Activated CD8-positive, alpha-beta memory T cell treated with anti-CD3 and anti-CD28 coated beads, Interleukin-2, amount 50 U/mL, for 24 hours (primary cell): ENCODE measurements at regions not wholly inside any gene's neighbourhood (a gene's known extent, or its start where the extent isn't known, plus 50 kb on each side); places are given as distances from the start of the nearest gene placed in this dataset.

Experiments
- DNase-seq: peaks from one replicate; pipeline ENCODE4 v3.0.0-alpha.2; 2020; ENCODE audit errors: extremely low read depth

- no peak for DNase-seq
Measured at GRCh38 chr21:36555199-36555800, 75.4 kb upstream of the CLDN14 start.

DNA sequence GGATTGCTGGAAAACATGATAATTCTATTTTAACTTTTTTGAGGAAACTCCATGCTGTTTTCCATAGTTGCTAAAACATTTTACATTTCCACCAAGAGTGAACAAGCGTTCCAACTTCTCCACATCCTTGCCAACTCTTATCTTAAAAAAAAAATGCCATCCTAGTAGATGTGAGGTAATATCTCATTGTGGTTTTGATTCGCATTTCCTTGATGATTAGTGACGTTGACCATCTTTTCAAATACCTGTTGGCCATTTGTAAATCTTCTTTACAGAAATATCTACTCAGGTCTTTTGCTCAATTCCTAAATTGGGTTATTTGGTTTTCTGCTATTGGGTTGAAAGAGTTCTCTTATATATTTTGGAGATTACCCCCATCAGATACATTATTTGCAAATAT lies 77.4 kb upstream of the CLDN14 start:
- DNase-seq, result no peak

- DNase-seq, result no peak
Measured at GRCh38 chr21:36560933-36561575, 81.1 kb upstream of the CLDN14 start.

DNA sequence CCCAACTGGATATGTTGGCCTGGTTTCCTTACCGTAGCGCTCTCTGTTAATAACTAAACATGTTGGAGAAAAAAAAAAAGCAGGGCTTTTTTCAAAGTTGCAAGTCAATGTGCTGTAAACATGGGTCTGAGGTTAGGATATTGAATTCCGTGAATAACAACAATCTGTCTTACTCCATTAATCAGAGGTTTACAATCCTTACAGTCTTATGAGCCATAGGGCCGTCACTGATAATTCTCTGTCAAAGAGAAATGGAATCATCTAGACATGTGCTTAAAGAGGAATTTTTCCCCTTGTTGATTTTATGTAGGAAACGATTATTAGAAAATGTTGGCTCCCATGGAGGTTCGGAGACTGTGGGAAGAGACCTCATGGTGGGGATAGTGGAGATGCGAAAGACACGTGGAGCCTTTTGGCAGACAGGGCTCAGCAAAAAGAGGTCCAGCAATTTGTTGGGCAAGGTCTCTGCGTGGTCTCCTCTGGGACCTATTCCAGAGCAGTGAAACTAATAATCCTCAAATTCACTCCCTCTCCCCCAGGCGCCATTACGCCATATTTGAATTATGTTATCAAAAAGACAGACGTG lies 83.5 kb upstream of the CLDN14 start:
- no peak for DNase-seq

- no peak for DNase-seq
Measured at GRCh38 chr21:36564647-36565046, 84.7 kb upstream of the CLDN14 start.

DNA sequence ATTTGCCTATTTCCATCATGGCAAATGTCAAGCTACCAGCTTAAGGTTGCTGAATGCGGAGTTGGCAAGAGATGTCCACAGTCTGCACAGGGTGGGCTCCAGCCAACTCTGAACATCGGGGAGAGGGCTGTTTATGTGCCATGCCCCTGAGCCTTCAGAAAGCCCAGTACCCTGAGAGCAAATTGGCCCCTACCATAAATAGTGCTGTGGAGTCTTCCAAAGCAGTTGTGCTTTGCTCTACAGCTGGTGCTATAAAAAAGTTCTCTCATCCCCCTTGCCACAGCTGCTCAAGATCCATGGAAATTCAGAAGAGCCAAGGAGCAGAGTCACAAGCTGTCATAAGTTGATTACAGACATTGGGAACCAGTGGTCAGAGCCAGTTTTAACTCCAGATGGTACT lies 85.6 kb upstream of the CLDN14 start:
- no peak for DNase-seq

GRCh38 chr21:36566644-36567043 lies 86.7 kb upstream of the CLDN14 start:
- DNase-seq, result no peak

DNA sequence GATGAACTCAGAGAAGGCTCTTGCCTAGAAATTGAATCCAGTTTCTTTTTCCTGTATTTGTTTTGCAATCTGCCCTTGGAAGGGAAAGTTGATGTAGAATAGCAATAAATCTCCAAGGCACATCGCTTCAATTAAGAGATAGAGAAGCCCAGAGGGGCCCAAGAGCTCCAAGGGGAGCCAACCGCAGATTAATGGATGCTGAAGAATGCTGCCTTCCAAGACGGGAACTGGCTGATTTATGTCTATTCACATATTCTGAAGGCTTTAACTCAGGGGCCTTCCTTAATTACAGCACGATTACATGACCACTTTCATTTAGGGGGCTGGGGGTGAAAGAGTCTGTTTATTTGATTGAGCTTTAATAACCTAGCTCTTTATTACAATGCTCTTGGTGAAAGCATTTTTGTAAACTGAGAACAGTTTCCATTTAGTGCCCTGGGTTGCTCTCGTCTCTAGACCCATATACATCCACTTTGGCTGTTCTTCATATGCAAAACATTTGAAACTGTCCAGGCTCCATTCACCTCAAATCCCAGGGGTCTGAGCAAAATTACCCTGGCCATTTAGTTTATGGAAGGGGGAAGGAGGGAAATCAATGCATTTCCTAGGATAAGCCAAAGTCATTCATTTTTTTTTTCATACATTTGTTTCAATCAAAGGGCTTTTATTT lies 87.4 kb upstream of the CLDN14 start:
- no peak for DNase-seq

- DNase-seq, result no peak
Measured at GRCh38 chr21:36569511-36569910, 89.6 kb upstream of the CLDN14 start.

- DNase-seq, result no peak
Measured at GRCh38 chr21:36571556-36571955, 91.6 kb upstream of the CLDN14 start.

DNA sequence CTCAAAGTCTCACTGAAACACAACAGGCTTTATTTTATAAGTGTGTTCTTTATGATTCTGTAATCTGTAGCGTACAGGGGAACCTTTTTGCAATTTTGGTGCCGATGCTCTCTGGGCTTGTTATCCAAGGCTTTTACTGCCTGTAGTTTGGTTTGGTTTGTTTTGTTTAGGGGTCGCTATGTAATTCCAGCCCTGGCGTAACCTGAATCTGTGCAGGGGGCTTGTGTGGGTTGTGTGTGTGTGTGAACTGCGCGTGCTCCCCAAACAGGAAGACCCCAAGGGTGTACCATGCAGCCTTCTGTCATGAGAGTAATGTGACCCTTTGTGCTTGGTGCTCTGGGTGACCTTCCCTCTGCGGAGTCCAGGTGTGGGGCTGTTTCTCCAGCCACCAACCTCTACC lies 92.1 kb upstream of the CLDN14 start:
- no peak for DNase-seq

DNA sequence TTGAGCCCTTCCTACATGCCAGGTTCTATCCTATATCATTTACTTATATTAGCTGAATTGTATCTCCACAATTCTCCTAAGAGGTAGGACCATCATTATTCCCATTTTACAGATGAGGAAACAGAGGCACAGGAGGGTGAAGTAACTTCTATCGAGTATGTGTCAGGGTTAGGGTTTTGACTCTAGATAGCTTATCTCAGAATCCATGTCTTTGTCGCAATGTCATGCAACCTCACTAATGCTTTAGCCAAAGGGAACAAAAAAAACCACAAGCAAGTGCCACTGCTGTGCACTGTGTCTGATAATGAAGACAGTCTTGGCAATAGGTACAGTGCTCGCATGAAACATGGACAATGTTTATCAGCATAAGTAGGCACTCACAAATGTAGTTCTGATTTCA lies 95.4 kb upstream of the CLDN14 start:
- DNase-seq, result no peak

DNA sequence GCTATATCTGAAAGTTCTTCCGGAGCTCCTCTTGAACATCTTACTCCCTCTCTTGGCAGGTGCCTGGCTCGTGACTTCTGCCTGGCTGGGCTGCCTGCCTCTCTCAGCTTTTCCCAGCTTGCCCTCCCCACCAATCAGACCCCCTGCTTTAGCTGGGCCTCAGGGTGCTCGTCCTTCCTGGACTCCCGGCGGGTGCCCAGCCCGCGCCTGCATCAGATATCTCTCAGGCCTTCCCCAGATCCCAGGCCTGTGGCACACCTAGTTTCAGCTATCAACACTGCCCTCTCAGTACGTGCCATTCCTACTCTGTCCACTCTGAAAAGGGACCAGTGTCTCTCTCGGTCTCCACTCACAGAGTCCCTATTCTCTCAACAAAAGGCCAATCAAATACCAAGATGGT lies 96.5 kb upstream of the CLDN14 start:
- DNase-seq, result no peak

GRCh38 chr21:36579898-36580297 lies 100.0 kb upstream of the CLDN14 start:
- DNase-seq, result no peak

DNA sequence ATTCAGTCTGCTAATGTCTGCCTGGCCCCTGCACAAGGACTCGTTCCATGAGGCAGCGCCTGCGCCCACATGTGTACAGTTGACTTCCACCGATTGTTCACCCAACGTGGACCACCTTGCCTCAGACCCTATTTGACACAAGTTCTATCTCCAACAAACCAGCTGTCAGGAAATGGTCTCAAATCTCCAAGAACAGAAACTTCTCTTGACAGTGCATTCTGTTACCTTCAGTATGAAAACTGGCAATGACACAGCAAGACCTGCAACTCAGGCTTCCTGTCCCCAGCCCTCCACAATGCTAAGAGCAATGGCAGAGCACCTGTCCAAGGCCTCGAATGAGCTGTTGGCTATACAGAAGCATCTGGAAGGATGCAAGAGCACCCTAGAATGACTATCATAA lies 102.3 kb upstream of the CLDN14 start:
- DNase-seq, result no peak

DNA sequence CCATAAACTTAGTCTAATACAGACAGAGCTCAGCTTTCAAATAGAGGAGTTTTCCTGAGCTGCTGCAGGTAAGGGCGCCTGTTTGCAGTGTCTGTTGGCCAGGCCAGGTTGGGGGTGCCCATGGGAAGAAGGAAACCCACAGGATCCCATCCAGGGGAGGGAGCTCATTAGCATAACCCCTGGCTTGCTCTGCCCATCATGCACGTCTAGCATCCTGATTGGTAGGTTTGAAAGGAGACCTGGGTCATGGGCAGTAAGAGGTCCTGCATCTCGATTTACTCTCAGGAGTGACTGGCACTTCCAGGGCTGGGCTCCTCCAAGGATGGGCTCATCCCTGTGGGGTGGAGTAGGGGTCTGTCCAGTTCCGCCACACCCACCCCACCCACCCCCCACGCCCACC lies 103.7 kb upstream of the CLDN14 start:
- no peak for DNase-seq

DNA sequence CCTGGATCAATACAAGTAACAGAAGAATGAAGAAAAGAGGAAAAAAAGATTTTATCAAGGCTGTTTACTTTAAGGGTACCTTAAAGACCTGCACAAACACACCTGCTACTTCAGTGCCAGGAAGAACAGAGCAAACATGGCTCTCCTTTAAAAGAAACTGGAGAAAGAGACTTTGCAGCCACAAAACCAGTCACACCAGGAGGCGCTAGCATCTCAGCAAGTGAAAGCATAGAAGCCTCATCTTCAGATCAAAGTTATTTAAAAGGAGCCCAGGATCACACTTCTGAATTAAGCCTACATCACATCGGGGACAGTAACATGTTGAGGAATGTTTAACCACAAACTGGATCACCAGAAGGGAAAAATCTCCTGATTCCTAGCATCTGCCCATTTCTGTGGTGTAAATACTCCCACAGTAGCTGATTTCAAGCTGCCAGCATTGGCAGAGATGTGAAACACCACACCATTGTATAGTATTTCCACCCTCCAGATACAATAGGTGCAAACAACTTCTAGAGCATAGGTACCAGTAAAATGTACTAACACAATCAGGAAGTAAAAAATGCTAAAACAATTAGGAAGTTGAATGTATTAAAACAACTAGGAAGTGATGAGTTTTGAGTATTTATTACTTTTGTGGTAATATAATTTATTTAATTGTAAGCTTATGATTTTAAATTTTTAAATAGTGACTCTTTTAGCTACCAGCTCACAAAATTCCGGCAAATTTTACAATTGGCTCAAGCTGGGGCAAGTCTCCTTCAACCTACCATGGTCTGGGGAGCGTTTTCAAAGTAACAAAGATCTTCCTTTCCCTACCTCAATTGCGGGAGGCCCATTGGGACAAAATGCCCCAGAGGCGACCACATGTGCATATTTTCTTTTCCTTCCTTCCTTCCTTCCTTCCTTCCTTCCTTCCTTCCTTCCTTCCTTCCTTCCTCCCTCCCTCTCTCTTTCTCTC lies 105.3 kb upstream of the CLDN14 start:
- DNase-seq, result no peak

GRCh38 chr21:36587388-36587787 lies 107.5 kb upstream of the CLDN14 start:
- no peak for DNase-seq

DNA sequence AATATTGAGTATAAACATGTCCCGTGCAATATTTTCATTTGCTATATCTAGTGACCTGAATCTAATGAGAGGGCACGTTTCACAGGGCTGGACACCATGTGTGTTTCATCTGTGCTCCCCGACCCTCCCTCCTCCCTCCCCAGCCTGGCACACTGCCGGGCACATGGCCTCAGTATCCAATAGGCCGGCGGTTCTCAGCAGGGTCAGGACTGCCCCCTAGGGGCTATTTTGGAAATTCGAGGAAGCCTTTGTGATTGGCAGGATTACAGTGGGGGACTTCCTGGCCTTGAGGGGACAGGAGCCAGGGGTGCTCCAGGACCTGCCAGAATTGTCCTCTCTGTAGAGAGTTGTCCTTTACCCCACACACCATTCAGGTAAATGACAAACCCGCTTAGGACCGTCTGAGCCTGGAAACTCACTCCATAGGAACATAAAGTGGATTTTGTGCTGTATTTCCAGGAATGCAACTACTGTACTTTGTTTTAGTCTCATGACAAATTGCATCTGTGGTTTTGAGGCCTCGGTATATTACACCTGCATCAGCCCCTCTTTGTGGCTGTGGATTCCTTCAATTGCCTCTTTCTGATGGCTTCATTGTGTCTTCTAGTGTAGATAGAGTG lies 109.5 kb upstream of the SIM2 start:
- no peak for DNase-seq

- no peak for DNase-seq
Measured at GRCh38 chr21:36591326-36591970, 107.5 kb upstream of the SIM2 start.

GRCh38 chr21:36596174-36596573 lies 102.7 kb upstream of the SIM2 start:
- DNase-seq, result no peak
